Kidney (tissue), 13 donors: ENCODE measurements at regions not wholly inside any gene's neighbourhood (a gene's known extent, or its start where the extent isn't known, plus 50 kb on each side); places are given as distances from the start of the nearest gene placed in this dataset.
"Not testable (repeated sequence)": the region's sequence is repeated elsewhere in the genome, so short reads cannot be mapped to it uniquely, and the experiment has no call there.

Experiments
- DNase-seq, 5 donors: peaks; one replicate each; pipeline ENCODE4 v3.0.0-alpha.2; 2013 to 2020
- FAIRE-seq: peaks from 2 replicates; lab custom pipeline; 2012; peaks lifted over from hg19 to GRCh38; lab: Jason Lieb, UNC
- H3K27ac ChIP-seq, 2 donors: one replicate each; pipeline ENCODE4 v1.7.0; 2013; ENCODE audit warnings: low read depth in 2 of 2, low read length in 2 of 2, inconsistent platforms in 1 of 2
- H3K27me3 ChIP-seq: one replicate; pipeline ENCODE4 v1.7.1; 2013; ENCODE audit warnings: low read length, inconsistent platforms; ENCODE audit not compliant: control insufficient read depth, insufficient read depth
- H3K36me3 ChIP-seq, 3 donors: one replicate each; pipeline versions ENCODE4 v1.7.0 to v1.7.1; 2013; ENCODE audit warnings: low read length in 3 of 3, control low read depth in 1 of 3, inconsistent platforms in 1 of 3; ENCODE audit not compliant: insufficient read depth in 3 of 3, control insufficient read depth in 2 of 3
- H3K4me1 ChIP-seq, 3 donors: one replicate each; pipeline versions ENCODE4 v1.7.0 to v1.7.1; 2013; ENCODE audit warnings: low read length in 3 of 3, inconsistent platforms in 1 of 3, low read depth in 1 of 3; ENCODE audit not compliant: control insufficient read depth in 2 of 3, insufficient read depth in 2 of 3
- H3K4me3 ChIP-seq, 3 donors: one replicate each; pipeline versions ENCODE4 v1.7.0 to v1.8.1; 2013; ENCODE audit warnings: low read length in 3 of 3, control low read depth in 1 of 3, inconsistent platforms in 1 of 3
- H3K9ac ChIP-seq, 3 donors: one replicate each; pipeline versions ENCODE4 v1.7.0 to v1.7.1; 2013; ENCODE audit warnings: low read length in 3 of 3, control low read depth in 1 of 3, inconsistent platforms in 1 of 3
- H3K9me3 ChIP-seq, 3 donors: one replicate each; pipeline versions ENCODE4 v1.7.0 to v1.7.1; 2013; ENCODE audit warnings: low read length in 3 of 3, control low read depth in 1 of 3, inconsistent platforms in 1 of 3; ENCODE audit not compliant: control insufficient read depth in 2 of 3, insufficient read depth in 1 of 3
- CTCF ChIP-seq: IDR thresholded peaks from 3 replicates; pipeline ENCODE4 v1.5.1; 2012; ENCODE audit warnings: mild to moderate bottlenecking, moderate library complexity, borderline replicate concordance; ENCODE audit not compliant: insufficient read depth; ENCODE audit errors: extremely low read depth
- intact Hi-C: fragments of 100-400 bp; cut with DNase I; formaldehyde crosslinking; loops from one replicate; pipeline ENCODE4 v1.11.1; 2022
- donor health status: control.
- donor health status: control.
- donor health status: control.
- donor health status: control.
- donor health status: control.
- donor health status: DM: yes; HTN: yes; CAD: no.
- donor health status: Normal renal cell carcinoma (clear cell type).

- no peak for DNase-seq
- H3K9me3 ChIP-seq: no peaks in the 10 kb centered on the region
- FAIRE-seq: no peak
- no peaks in the 10 kb centered on the region for H3K36me3 ChIP-seq
- H3K27ac ChIP-seq: no peak overlapping the region
- no peak overlapping the region for H3K9ac ChIP-seq
- TF ChIP-seq CTCF: no peak
- intact Hi-C loops: no loop called here
- no peaks in the 10 kb centered on the region for H3K27me3 ChIP-seq
- no peaks in the 10 kb centered on the region for H3K4me1 ChIP-seq
- H3K4me3 ChIP-seq: no peak overlapping the region
Observed at GRCh38 chr21:35438643-35439404, 389.7 kb upstream of the RUNX1 start.

GRCh38 chr21:35437941-35438340, 388.8 kb upstream of the RUNX1 start:
- Histone ChIP-seq H3K9me3 (no peaks in the 10 kb centered on the region), H3K27ac (no peak overlapping the region), H3K4me1 (no peaks in the 10 kb centered on the region), H3K27me3 (no peaks in the 10 kb centered on the region), H3K36me3 (no peaks in the 10 kb centered on the region), H3K4me3 (no peak overlapping the region), H3K9ac (no peak overlapping the region)
- no peak for DNase-seq
- no peak for FAIRE-seq
- no peak for TF ChIP-seq CTCF
- intact Hi-C loops: no loop called here

- no peak for TF ChIP-seq CTCF
Observed at GRCh38 chr21:35436899-35437298, 387.8 kb upstream of the RUNX1 start.

GRCh38 chr21:35432601-35433000, 383.5 kb upstream of the RUNX1 start:
- H3K36me3 ChIP-seq, H3K27ac ChIP-seq, FAIRE-seq, intact Hi-C loops, H3K9me3 ChIP-seq, H3K9ac ChIP-seq, H3K4me3 ChIP-seq, H3K4me1 ChIP-seq, DNase-seq, H3K27me3 ChIP-seq: not testable (repeated sequence)

More at GRCh38 chr21:35436899-35437298, 387.8 kb upstream of the RUNX1 start:
- H3K4me1 ChIP-seq: no peaks in the 10 kb centered on the region
- no peaks in the 10 kb centered on the region for H3K9me3 ChIP-seq
- H3K9ac ChIP-seq: no peak overlapping the region
- DNase-seq (no peak), FAIRE-seq (no peak)
- H3K27ac ChIP-seq: no peak overlapping the region
- no peaks in the 10 kb centered on the region for H3K36me3 ChIP-seq
- intact Hi-C loops: no loop called here
- no peak overlapping the region for H3K4me3 ChIP-seq
- no peaks in the 10 kb centered on the region for H3K27me3 ChIP-seq
